ENCODE measurements at regions not wholly inside any gene's neighbourhood (a gene's known extent, or its start where the extent isn't known, plus 50 kb on each side); places are given as distances from the start of the nearest gene placed in this dataset.

GRCh38 chrX:10078266-10078665 lies 78.5 kb upstream of the CLCN4 start:
- H3K4me1 ChIP-seq, result peaks cover 7 to 43% (median 33%) of the 10 kb centered on the region in 4 donors
- 80% methylated on average over 5 of the region's 5 CpGs for WGBS
- H3K36me3 ChIP-seq, result peaks cover 0 to 16% (median 11%) of the 10 kb centered on the region in 4 donors
- intact Hi-C loops (cut with DNase I), result no loop called here
- H3K9me3 ChIP-seq, result no peaks in the 10 kb centered on the region
- no peak overlapping the region for H3K4me3 ChIP-seq
- H3K27me3 ChIP-seq, result no peaks in the 10 kb centered on the region
- peak overlapping the region; percentile 36 to 66 (median 45) for H3K27ac ChIP-seq (replicated peaks in 1 of 4)
- DNase-seq (ENCODE audit: extremely low spot score), result no peak
- TF ChIP-seq CTCF (IDR thresholded peaks at IDR 0.05) (no peak), EP300 (IDR thresholded peaks at IDR 0.05) (no peak), POLR2AphosphoS5 (IDR thresholded peaks at IDR 0.05) (no peak), POLR2A (IDR thresholded peaks at IDR 0.05; ENCODE audit: low read depth) (no peak)

GRCh38 chrX:10079231-10079630 lies 77.5 kb upstream of the CLCN4 start:
- no peaks in the 10 kb centered on the region for H3K27me3 ChIP-seq
- 71% methylated on average over 7 of the region's 7 CpGs for WGBS
- no peak for TF ChIP-seq POLR2AphosphoS5 (IDR thresholded peaks at IDR 0.05)
- TF ChIP-seq CTCF (IDR thresholded peaks at IDR 0.05), result no peak
- intact Hi-C loops (cut with DNase I), result no loop called here
- DNase-seq (ENCODE audit: extremely low spot score), result no peak
- H3K27ac ChIP-seq (replicated peaks in 1 of 4), result peak overlapping the region; percentile 45 to 68 (median 56)
- no peaks in the 10 kb centered on the region for H3K9me3 ChIP-seq
- no peak overlapping the region for H3K4me3 ChIP-seq
- peaks cover 0 to 16% (median 11%) of the 10 kb centered on the region in 4 donors for H3K36me3 ChIP-seq
- H3K4me1 ChIP-seq, result peaks cover 14 to 53% (median 43%) of the 10 kb centered on the region in 4 donors

GRCh38 chrX:10083809-10084208 lies 73.0 kb upstream of the CLCN4 start:
- 59% methylated on average over 2 of the region's 2 CpGs for WGBS
- DNase-seq (ENCODE audit: extremely low spot score), result no peak
- H3K4me3 ChIP-seq, result peak overlapping the region in 1 of 4 donors; percentile 39
- H3K9me3 ChIP-seq, result no peaks in the 10 kb centered on the region
- H3K4me1 ChIP-seq, result peaks cover 20 to 74% (median 67%) of the 10 kb centered on the region in 4 donors
- no peak for TF ChIP-seq POLR2AphosphoS5 (IDR thresholded peaks at IDR 0.05)
- no peak for TF ChIP-seq POLR2A (IDR thresholded peaks at IDR 0.05; ENCODE audit: low read depth)
- TF ChIP-seq CTCF (IDR thresholded peaks at IDR 0.05), result no peak
- TF ChIP-seq EP300 (IDR thresholded peaks at IDR 0.05), result no peak
- intact Hi-C loops (cut with DNase I), result no loop called here
- H3K27me3 ChIP-seq, result no peaks in the 10 kb centered on the region
- H3K27ac ChIP-seq (replicated peaks in 1 of 4), result peak overlapping the region; percentile 75 to 83 (median 79)
- peaks cover 0 to 16% (median 11%) of the 10 kb centered on the region in 4 donors for H3K36me3 ChIP-seq

GRCh38 chrX:10085223-10085622 lies 71.6 kb upstream of the CLCN4 start:
- Histone ChIP-seq H3K27me3 (no peaks in the 10 kb centered on the region), H3K9me3 (no peaks in the 10 kb centered on the region), H3K36me3 (peaks cover 0 to 12% (median 9%) of the 10 kb centered on the region in 4 donors), H3K4me3 (no peak overlapping the region), H3K4me1 (peaks cover 26 to 76% (median 70%) of the 10 kb centered on the region in 4 donors), H3K27ac (replicated peaks in 1 of 4) (peak overlapping the region; percentile 28 to 79 (median 73))
- no peak for TF ChIP-seq CTCF (IDR thresholded peaks at IDR 0.05)
- intact Hi-C loops (cut with DNase I), result no loop called here
- DNase-seq (ENCODE audit: extremely low spot score), result no peak
- WGBS, result 65% methylated on average over 1 of the region's 1 CpG

- Histone ChIP-seq H3K4me1 (peaks cover 26 to 76% (median 68%) of the 10 kb centered on the region in 4 donors), H3K36me3 (peaks cover 5 to 11% (median 9%) of the 10 kb centered on the region in 4 donors), H3K27me3 (no peaks in the 10 kb centered on the region), H3K9me3 (no peaks in the 10 kb centered on the region), H3K4me3 (no peak overlapping the region), H3K27ac (replicated peaks in 1 of 4) (peak overlapping the region; percentile 61 to 79 (median 73))
- 55% methylated on average over 8 of the region's 8 CpGs for WGBS
- DNase-seq (ENCODE audit: extremely low spot score), result no peak
- intact Hi-C loops (cut with DNase I), result no loop called here
- peak; percentile 8 to 58 for TF ChIP-seq POLR2AphosphoS5 (IDR thresholded peaks at IDR 0.05)
- TF ChIP-seq CTCF (IDR thresholded peaks at IDR 0.05), result no peak
- no peak for TF ChIP-seq EP300 (IDR thresholded peaks at IDR 0.05)
- no peak for TF ChIP-seq POLR2A (IDR thresholded peaks at IDR 0.05; ENCODE audit: low read depth)
Measured at GRCh38 chrX:10086676-10087075, 70.1 kb upstream of the CLCN4 start.

All from esophagus muscularis mucosa (tissue), 4 donors.